Neural progenitor cell (in vitro differentiated cells): ENCODE measurements at regions not wholly inside any gene's neighbourhood (a gene's known extent, or its start where the extent isn't known, plus 50 kb on each side); places are given as distances from the start of the nearest gene placed in this dataset.

ENCODE experiments used
- EZH2 ChIP-seq: fragments of 200-600 bp; sonication (generic); IDR thresholded peaks from 2 replicates; pipeline ENCODE4 v1.6.1; 2017; ENCODE audit warnings: antibody characterized with exemption, mild to moderate bottlenecking, moderate library complexity
- TF ChIP-seq, protein P1 (sequence below): fragments of 200-600 bp; sonication (generic); IDR thresholded peaks from 2 replicates; pipeline ENCODE4 v1.5.1; 2017; ENCODE audit warnings: antibody characterized with exemption, mild to moderate bottlenecking

GRCh38 chr14:98959410-98959809 is 312.6 kb downstream of the BCL11B start:
- TF ChIP-seq, protein P1, sequence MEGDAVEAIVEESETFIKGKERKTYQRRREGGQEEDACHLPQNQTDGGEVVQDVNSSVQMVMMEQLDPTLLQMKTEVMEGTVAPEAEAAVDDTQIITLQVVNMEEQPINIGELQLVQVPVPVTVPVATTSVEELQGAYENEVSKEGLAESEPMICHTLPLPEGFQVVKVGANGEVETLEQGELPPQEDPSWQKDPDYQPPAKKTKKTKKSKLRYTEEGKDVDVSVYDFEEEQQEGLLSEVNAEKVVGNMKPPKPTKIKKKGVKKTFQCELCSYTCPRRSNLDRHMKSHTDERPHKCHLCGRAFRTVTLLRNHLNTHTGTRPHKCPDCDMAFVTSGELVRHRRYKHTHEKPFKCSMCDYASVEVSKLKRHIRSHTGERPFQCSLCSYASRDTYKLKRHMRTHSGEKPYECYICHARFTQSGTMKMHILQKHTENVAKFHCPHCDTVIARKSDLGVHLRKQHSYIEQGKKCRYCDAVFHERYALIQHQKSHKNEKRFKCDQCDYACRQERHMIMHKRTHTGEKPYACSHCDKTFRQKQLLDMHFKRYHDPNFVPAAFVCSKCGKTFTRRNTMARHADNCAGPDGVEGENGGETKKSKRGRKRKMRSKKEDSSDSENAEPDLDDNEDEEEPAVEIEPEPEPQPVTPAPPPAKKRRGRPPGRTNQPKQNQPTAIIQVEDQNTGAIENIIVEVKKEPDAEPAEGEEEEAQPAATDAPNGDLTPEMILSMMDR: no peak
- TF ChIP-seq EZH2: no peak
